Heart left ventricle (tissue), 16 donors: ENCODE measurements at regions not wholly inside any gene's neighbourhood (a gene's known extent, or its start where the extent isn't known, plus 50 kb on each side); places are given as distances from the start of the nearest gene placed in this dataset.
"Not testable (repeated sequence)": the region's sequence is repeated elsewhere in the genome, so short reads cannot be mapped to it uniquely, and the experiment has no call there.

Source experiments
- ATAC-seq, 4 donors: fragments of 200-7000 bp; cut with Tn5 transposase; one replicate each; pipeline ENCODE4 v1.9.1; 2020 to 2022; ENCODE audit warnings: moderate library complexity in 4 of 4, mild to moderate bottlenecking in 3 of 4, moderate number of reproducible peaks in 1 of 4
- DNase-seq, 5 donors: peaks; one replicate each; pipeline ENCODE4 v3.0.0-alpha.2; 2020
- H3K27ac ChIP-seq, 12 donors: fragments of 200-600 bp; sonication (generic) in 4 of 12; one replicate each; pipeline versions ENCODE4 v1.5.0 to v1.8.0; 2016 to 2022; ENCODE audit warnings: mild to moderate bottlenecking in 2 of 12
- H3K27me3 ChIP-seq, 9 donors: fragments of 200-600 bp; sonication (generic) in 2 of 9; one replicate each; pipeline versions ENCODE4 v1.5.1 to v1.8.0; 2016 to 2022; ENCODE audit warnings: mild to moderate bottlenecking in 3 of 9
- H3K36me3 ChIP-seq, 9 donors: fragments of 200-600 bp; sonication (generic) in 2 of 9; one replicate each; pipeline versions ENCODE4 v1.5.0 to v1.8.0; 2018 to 2022; ENCODE audit warnings: mild to moderate bottlenecking in 2 of 9
- H3K4me1 ChIP-seq, 12 donors: fragments of 200-600 bp; sonication (generic) in 4 of 12; one replicate each; pipeline versions ENCODE4 v1.5.0 to v1.8.0; 2016 to 2022; ENCODE audit warnings: mild to moderate bottlenecking in 3 of 12
- H3K4me3 ChIP-seq, 12 donors: fragments of 200-600 bp; sonication (generic) in 4 of 12; one replicate each; pipeline versions ENCODE4 v1.5.0 to v1.8.0; 2017 to 2022; ENCODE audit warnings: mild to moderate bottlenecking in 9 of 12, moderate library complexity in 4 of 12
- H3K9me3 ChIP-seq, 12 donors: fragments of 200-600 bp; sonication (generic) in 4 of 12; one replicate each; pipeline versions ENCODE4 v1.5.0 to v1.8.0; 2016 to 2022; ENCODE audit warnings: mild to moderate bottlenecking in 1 of 12
- CTCF ChIP-seq, 12 donors: fragments of 200-600 bp; sonication (generic) in 4 of 12; IDR thresholded peaks; one replicate each; pipeline versions ENCODE4 v1.5.0 to v1.8.0; 2018 to 2022; ENCODE audit warnings: antibody characterized with exemption in 12 of 12, mild to moderate bottlenecking in 5 of 12
- POLR2A ChIP-seq, 2 donors: fragments of 450-650 bp; IDR thresholded peaks; one replicate each; pipeline ENCODE4 v1.6.1; 2017; ENCODE audit warnings: antibody characterized with exemption in 2 of 2, mild to moderate bottlenecking in 2 of 2, moderate library complexity in 2 of 2
- WGBS, 4 donors: extraction: QIAGEN DNeasy Blood & Tissue Kit in 2 of 4; methylation state at CpG; one replicate each; pipeline versions ENCODE4 v1.1.5 to v1.1.7; 2013 to 2018; 5-methylcytosine and 5-hydroxymethylcytosine counted together
- intact Hi-C, 10 donors: fragments of 100-400 bp; cut with DNase I; formaldehyde crosslinking; loops; one replicate each; pipeline versions ENCODE4 v1.11.1 to v1.14.2; 2022
- donor health status: ischemic (EF 13 %, LVEDD 7.1; RV severe dilation, severe dysfunction).
- donor health status: healthy with polysubstance abuse.
- donor health status: DM: no; HTN: yes; CAD: no.
- donor health status: DM: no; HTN: no; CAD: no.
- donor health status: ischemic (EF 25% LVEDD 6.9; RV normal size, moderate dysfunction).
- donor health status: ischemic (EF 25% LVEDD 5.7; RV mildly dilated, moderate dysfunction).
- donor health status: healthy.
- donor health status: DM: yes; HTN: yes; CAD: no.
- donor health status: ischemic (EF 35%, LVEDD 5.7; RV mildly dilated, moderate dysfunction).
- donor health status: nonischemic (EF 11% LVEDD 7.7; RV severe dilation, severe dysfunction).
- donor health status: DM: yes; HTN: yes; CAD: no.
- donor health status: PGD.
- donor health status: ischemic (EF 29% LVEDD 5.4; RV normal size, mild dysfunction).
- donor health status: nonischemic (EF 23%, LVEDD 6.1; RV moderate dilation, normal function).

- no peak for ATAC-seq
- WGBS, 4 donors = 74 to 93% (median 82%) methylated on average over 11 of the region's 11 CpGs
- DNase-seq = no peak
- H3K27ac ChIP-seq = peak overlapping the region in 1 of 12 donors; percentile 76
- H3K27me3 ChIP-seq = no peaks in the 10 kb centered on the region
- no peaks in the 10 kb centered on the region for H3K36me3 ChIP-seq
- H3K4me1 ChIP-seq = peaks cover 0 to 20% (median 0%) of the 10 kb centered on the region in 12 donors
- no peak for TF ChIP-seq CTCF (IDR thresholded peaks at IDR 0.05)
- no peak for TF ChIP-seq POLR2A (IDR thresholded peaks at IDR 0.05)
- peak overlapping the region in 1 of 12 donors; percentile 35 for H3K4me3 ChIP-seq
- intact Hi-C loops = no loop called here
- no peaks in the 10 kb centered on the region for H3K9me3 ChIP-seq
Measured at GRCh38 chr10:30704026-30704600, 74.6 kb upstream of the LYZL2 start.

GRCh38 chr10:30703446-30703845 is 73.9 kb upstream of the LYZL2 start:
- WGBS, 4 donors = 62 to 75% (median 71%) methylated on average over 7 of the region's 7 CpGs
- H3K36me3 ChIP-seq, intact Hi-C loops, DNase-seq, H3K9me3 ChIP-seq, H3K4me3 ChIP-seq, H3K27me3 ChIP-seq, ATAC-seq, H3K27ac ChIP-seq: not testable (repeated sequence)
- H3K4me1 ChIP-seq = peaks cover 0 to 20% (median 0%) of the 10 kb centered on the region in 12 donors

- Histone ChIP-seq H3K4me3 (no peak overlapping the region), H3K9me3 (no peaks in the 10 kb centered on the region), H3K4me1 (peaks cover 0 to 20% (median 0%) of the 10 kb centered on the region in 12 donors), H3K27ac (peak overlapping the region in 1 of 12 donors; percentile 27), H3K36me3 (no peaks in the 10 kb centered on the region), H3K27me3 (no peaks in the 10 kb centered on the region)
- intact Hi-C loops = no loop called here
- DNase-seq (no peak), ATAC-seq (no peak)
- WGBS, 4 donors = 65 to 71% (median 70%) methylated on average over 5 of the region's 5 CpGs
- TF ChIP-seq CTCF (IDR thresholded peaks at IDR 0.05) (no peak), POLR2A (IDR thresholded peaks at IDR 0.05) (no peak)
Measured at GRCh38 chr10:30702860-30703259, 73.3 kb upstream of the LYZL2 start.

- DNase-seq = no peak
- H3K27me3 ChIP-seq = no peaks in the 10 kb centered on the region
- 46 to 59% (median 53%) methylated on average over 13 of the region's 13 CpGs for WGBS, 4 donors
- peak in 3 of 4 donors; percentile 54 to 72 (median 71) for ATAC-seq
- peak overlapping the region in 2 of 12 donors; percentile 8 to 29 for H3K4me3 ChIP-seq
- no peaks in the 10 kb centered on the region for H3K9me3 ChIP-seq
- TF ChIP-seq CTCF (IDR thresholded peaks at IDR 0.05) (no peak), POLR2A (IDR thresholded peaks at IDR 0.05) (no peak)
- peaks cover 0 to 20% (median 0%) of the 10 kb centered on the region in 12 donors for H3K4me1 ChIP-seq
- H3K27ac ChIP-seq = peak overlapping the region in 1 of 12 donors; percentile 56
- no peaks in the 10 kb centered on the region for H3K36me3 ChIP-seq
- intact Hi-C loops = no loop called here
Measured at GRCh38 chr10:30701451-30702173, 72.1 kb upstream of the LYZL2 start.
